Breast epithelium (tissue), 3 donors: ENCODE measurements at regions not wholly inside any gene's neighbourhood (a gene's known extent, or its start where the extent isn't known, plus 50 kb on each side); places are given as distances from the start of the nearest gene placed in this dataset.

Source experiments
- POLR2A ChIP-seq: fragments of 450-650 bp; IDR thresholded peaks from one replicate; pipeline ENCODE4 v1.6.1; 2016; ENCODE audit warnings: antibody characterized with exemption, mild to moderate bottlenecking, moderate library complexity
- POLR2AphosphoS5 ChIP-seq, 3 donors: sonication (generic); formaldehyde crosslinking; IDR thresholded peaks; one replicate each; pipeline ENCODE4 v1.6.1; 2017; ENCODE audit warnings: antibody characterized with exemption in 3 of 3
- TF ChIP-seq, protein P1 (sequence below), 3 donors: fragments of 450-650 bp; IDR thresholded peaks; one replicate each; pipeline ENCODE4 v1.5.1; 2016 to 2017; ENCODE audit warnings: antibody characterized with exemption in 3 of 3, mild to moderate bottlenecking in 3 of 3, moderate library complexity in 3 of 3

DNA sequence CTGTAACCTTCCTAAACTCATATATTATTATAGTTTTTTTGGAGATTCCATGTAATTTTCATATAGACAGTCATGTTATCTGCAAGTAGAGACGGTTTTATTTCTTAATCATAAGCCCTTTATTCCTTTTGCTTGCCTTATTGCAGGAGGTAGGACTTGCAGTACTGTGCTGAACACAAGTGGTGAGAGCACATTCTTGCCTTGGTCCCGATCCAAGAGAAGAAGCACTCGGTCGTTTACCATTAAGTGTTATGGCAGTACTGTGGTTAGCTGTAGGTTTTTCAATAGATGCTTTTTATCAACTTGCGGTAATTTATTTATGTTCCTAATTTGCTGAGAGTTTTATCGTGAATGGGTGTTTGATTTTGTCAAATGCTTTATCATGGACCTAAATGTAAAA is 305.7 kb downstream of the DYSF start:
- TF ChIP-seq, protein P1, sequence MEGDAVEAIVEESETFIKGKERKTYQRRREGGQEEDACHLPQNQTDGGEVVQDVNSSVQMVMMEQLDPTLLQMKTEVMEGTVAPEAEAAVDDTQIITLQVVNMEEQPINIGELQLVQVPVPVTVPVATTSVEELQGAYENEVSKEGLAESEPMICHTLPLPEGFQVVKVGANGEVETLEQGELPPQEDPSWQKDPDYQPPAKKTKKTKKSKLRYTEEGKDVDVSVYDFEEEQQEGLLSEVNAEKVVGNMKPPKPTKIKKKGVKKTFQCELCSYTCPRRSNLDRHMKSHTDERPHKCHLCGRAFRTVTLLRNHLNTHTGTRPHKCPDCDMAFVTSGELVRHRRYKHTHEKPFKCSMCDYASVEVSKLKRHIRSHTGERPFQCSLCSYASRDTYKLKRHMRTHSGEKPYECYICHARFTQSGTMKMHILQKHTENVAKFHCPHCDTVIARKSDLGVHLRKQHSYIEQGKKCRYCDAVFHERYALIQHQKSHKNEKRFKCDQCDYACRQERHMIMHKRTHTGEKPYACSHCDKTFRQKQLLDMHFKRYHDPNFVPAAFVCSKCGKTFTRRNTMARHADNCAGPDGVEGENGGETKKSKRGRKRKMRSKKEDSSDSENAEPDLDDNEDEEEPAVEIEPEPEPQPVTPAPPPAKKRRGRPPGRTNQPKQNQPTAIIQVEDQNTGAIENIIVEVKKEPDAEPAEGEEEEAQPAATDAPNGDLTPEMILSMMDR (IDR thresholded peaks at IDR 0.05): no peak
- TF ChIP-seq POLR2A (no peak), POLR2AphosphoS5 (IDR thresholded peaks at IDR 0.05) (no peak)
